OCI-LY3 (cell line): ENCODE measurements at regions not wholly inside any gene's neighbourhood (a gene's known extent, or its start where the extent isn't known, plus 50 kb on each side); places are given as distances from the start of the nearest gene placed in this dataset.

ENCODE experiments used
- H2AFZ ChIP-seq: fragments of 200-600, 300-600 bp; shearing (Covaris generic); 2 replicates; pipeline ENCODE4 v1.6.0; 2014; ENCODE audit warnings: antibody characterized with exemption, low read depth, low read length
- H3K27ac ChIP-seq: fragments of 200-600, 300-600 bp; sonication (generic); 2 replicates; pipeline ENCODE4 v1.5.1; 2014; ENCODE audit warnings: mild to moderate bottlenecking, low read length, moderate library complexity, mixed read lengths
- H3K27me3 ChIP-seq: fragments of 200-600, 300-600 bp; sonication (generic); 2 replicates; pipeline ENCODE4 v1.6.1; 2014; ENCODE audit warnings: low read depth, low read length, mixed read lengths
- H3K36me3 ChIP-seq: fragments of 200-600, 300-600 bp; sonication (generic); replicated peaks from 2 replicates; pipeline ENCODE3; 2014; ENCODE audit warnings: low read depth, low read length, mixed read lengths
- H3K4me1 ChIP-seq: fragments of 300-600, 200-600 bp; sonication (generic); 2 replicates; pipeline ENCODE4 v1.6.1; 2014; ENCODE audit warnings: low read length, mixed read lengths
- H3K4me2 ChIP-seq: fragments of 200-600, 300-600 bp; sonication (generic); 2 replicates; pipeline ENCODE4 v1.6.1; 2014; ENCODE audit warnings: low read length, mixed read lengths
- H3K4me3 ChIP-seq: fragments of 300-600, 200-600 bp; sonication (generic); 2 replicates; pipeline ENCODE4 v1.5.1; 2014; ENCODE audit warnings: antibody characterized with exemption, mild to moderate bottlenecking, low read length, moderate library complexity
- H3K79me2 ChIP-seq: fragments of 300-600, 200-600 bp; shearing (Covaris generic); 2 replicates; pipeline ENCODE4 v1.6.1; 2014; ENCODE audit warnings: mild to moderate bottlenecking, low read length, mixed read lengths
- H3K9ac ChIP-seq: fragments of 300-600, 200-600 bp; shearing (Covaris generic); 2 replicates; pipeline ENCODE4 v1.6.0; 2014; ENCODE audit warnings: mild to moderate bottlenecking, low read length, moderate library complexity
- H3K9me3 ChIP-seq: fragments of 200-600, 300-600 bp; shearing (Covaris generic); 2 replicates; pipeline ENCODE4 v1.6.1; 2014; ENCODE audit warnings: low read length, mixed read lengths; ENCODE audit not compliant: insufficient read depth
- H4K20me1 ChIP-seq: fragments of 200-600, 300-600 bp; sonication (generic); 2 replicates; pipeline ENCODE4 v1.6.1; 2016; ENCODE audit warnings: low read length, mixed read lengths; ENCODE audit not compliant: insufficient read depth
- CTCF ChIP-seq: fragments of 200-600, 300-600 bp; sonication (generic); IDR thresholded peaks from 2 replicates; pipeline ENCODE4 v1.5.1; 2014; ENCODE audit warnings: antibody characterized with exemption, low read length, low read depth
- EZH2phosphoT487 ChIP-seq: fragments of 200-600 bp; shearing (Covaris generic); IDR thresholded peaks from 2 replicates; pipeline ENCODE4 v1.6.1; 2018; ENCODE audit warnings: antibody characterized with exemption, mixed run types, low read depth

- Histone ChIP-seq H3K79me2 (no peaks in the 10 kb centered on the region), H3K27me3 (no peaks in the 10 kb centered on the region), H3K9ac (no peak overlapping the region), H3K27ac (no peak overlapping the region), H3K9me3 (no peaks in the 10 kb centered on the region), H3K4me3 (no peak overlapping the region), H3K36me3 (no peaks in the 10 kb centered on the region), H3K4me1 (no peaks in the 10 kb centered on the region), H2AFZ (no peak overlapping the region), H4K20me1 (no peaks in the 10 kb centered on the region), H3K4me2 (no peak overlapping the region)
- no peak for TF ChIP-seq CTCF
- no peak for TF ChIP-seq EZH2phosphoT487
These were observed 102.3 kb upstream of the FGGY start for GRCh38 chr1:59194621-59195020.

- Histone ChIP-seq H4K20me1 (no peaks in the 10 kb centered on the region), H3K36me3 (no peaks in the 10 kb centered on the region), H3K4me2 (no peak overlapping the region), H3K27me3 (no peaks in the 10 kb centered on the region), H3K9me3 (no peaks in the 10 kb centered on the region), H3K4me1 (no peaks in the 10 kb centered on the region), H2AFZ (no peak overlapping the region), H3K79me2 (no peaks in the 10 kb centered on the region), H3K9ac (no peak overlapping the region), H3K27ac (no peak overlapping the region), H3K4me3 (no peak overlapping the region)
- TF ChIP-seq CTCF (no peak), EZH2phosphoT487 (no peak)
These were observed 101.7 kb upstream of the FGGY start for GRCh38 chr1:59195151-59195550.

GRCh38 chr1:59198564-59198963, 98.3 kb upstream of the FGGY start:
- H2AFZ ChIP-seq = no peak overlapping the region

GRCh38 chr1:59199147-59199546, 97.7 kb upstream of the FGGY start:
- Histone ChIP-seq H2AFZ (no peak overlapping the region), H3K27ac (no peak overlapping the region), H3K4me3 (no peak overlapping the region), H3K27me3 (no peaks in the 10 kb centered on the region), H3K4me1 (peaks cover 14% of the 10 kb centered on the region), H3K9ac (no peak overlapping the region), H3K79me2 (no peaks in the 10 kb centered on the region), H3K4me2 (no peak overlapping the region), H3K36me3 (no peaks in the 10 kb centered on the region), H3K9me3 (no peaks in the 10 kb centered on the region), H4K20me1 (no peaks in the 10 kb centered on the region)
- TF ChIP-seq CTCF (no peak), EZH2phosphoT487 (no peak)

More at GRCh38 chr1:59198564-59198963, 98.3 kb upstream of the FGGY start:
- Histone ChIP-seq H3K4me3 (no peak overlapping the region), H3K4me2 (no peak overlapping the region), H3K79me2 (no peaks in the 10 kb centered on the region), H3K36me3 (no peaks in the 10 kb centered on the region), H3K27me3 (no peaks in the 10 kb centered on the region), H3K9me3 (no peaks in the 10 kb centered on the region), H3K9ac (no peak overlapping the region), H3K27ac (no peak overlapping the region), H4K20me1 (no peaks in the 10 kb centered on the region), H3K4me1 (peaks cover 14% of the 10 kb centered on the region)
- TF ChIP-seq EZH2phosphoT487 = no peak
- TF ChIP-seq CTCF = no peak
